K562 (cell line): ENCODE measurements at regions not wholly inside any gene's neighbourhood (a gene's known extent, or its start where the extent isn't known, plus 50 kb on each side); places are given as distances from the start of the nearest gene placed in this dataset.

Source experiments
- ATAC-seq: fragments of 200-7000 bp; cut with Tn5 transposase; 3 replicates; pipeline ENCODE4 v1.9.1; 2020; ENCODE audit warnings: moderate library complexity
- BruUV-seq: library from RNA; stranded (reverse); fragments of 400-500 nt; replicated peaks from 2 replicates; lab custom pipeline; 2021; lab: Mats Ljungman, UMichigan
- CTCF ChIA-PET: fragments of 300-600 bp; formaldehyde crosslinking; extraction: SDS; loops from one replicate; lab custom pipeline; 2021; ENCODE audit warnings: low intra/inter-chr PET ratio; lab: Yijun Ruan, JAX
- POLR2A ChIA-PET: fragments of 300-600, 350-650 bp; sonication (Branson Sonifier 250); formaldehyde crosslinking; extraction: SDS; loops from one replicate; lab custom pipeline; 2021; ENCODE audit warnings: antibody characterized with exemption, inconsistent platforms; lab: Yijun Ruan, JAX
- DNase-seq, 4 experiments: peaks; one replicate each; pipeline versions ENCODE4 v3.0.0 to v3.0.0-alpha.2; 2011 to 2018; ENCODE audit warnings: low spot score in 3 of 4, mixed read lengths in 3 of 4; ENCODE audit errors: extremely low read depth in 1 of 4
- FAIRE-seq: peaks from 2 replicates; lab custom pipeline; 2011; peaks lifted over from hg19 to GRCh38; lab: Jason Lieb, UNC
- H2AFZ ChIP-seq: 2 replicates; pipeline ENCODE4 v1.6.0; 2011; ENCODE audit warnings: low read depth, low read length, control low read depth, inconsistent platforms
- H3K27ac ChIP-seq: fragments of 200-600 bp; 3 replicates; pipeline ENCODE4 v1.8.0; 2011; ENCODE audit warnings: low read depth, mild to moderate bottlenecking, control low read depth, inconsistent platforms, low read length, moderate library complexity, mixed read lengths; ENCODE audit errors: extremely low read depth
- H3K27me3 ChIP-seq, 2 experiments: fragments of 300-600 bp in 1 of 2; 2 replicates in 1 of 2; 3 replicates in 1 of 2; pipeline versions ENCODE4 v1.6.0 to v1.8.0; 2011; ENCODE audit warnings: inconsistent platforms in 2 of 2, low read length in 2 of 2, mild to moderate bottlenecking in 1 of 2, mixed read lengths in 1 of 2, moderate library complexity in 1 of 2; ENCODE audit not compliant: control insufficient read depth in 2 of 2, insufficient read depth in 2 of 2
- H3K36me3 ChIP-seq: fragments of 300-600 bp; 3 replicates; pipeline ENCODE4 v1.8.0; 2011; ENCODE audit warnings: mild to moderate bottlenecking, low read length, inconsistent platforms; ENCODE audit not compliant: control insufficient read depth, insufficient read depth
- H3K4me1 ChIP-seq, 2 experiments: fragments of 200-600 bp in 1 of 2; replicated peaks in 1 of 2; 2 replicates in 1 of 2; 3 replicates in 1 of 2; pipeline versions ENCODE4 v1.5.1 to v1.8.0; 2011; ENCODE audit warnings: inconsistent platforms in 2 of 2, low read length in 2 of 2, mild to moderate bottlenecking in 1 of 2, mixed read lengths in 1 of 2, moderate library complexity in 1 of 2; ENCODE audit not compliant: control insufficient read depth in 2 of 2, insufficient read depth in 2 of 2
- H3K4me2 ChIP-seq: 2 replicates; pipeline ENCODE4 v1.6.1; 2011; ENCODE audit warnings: low read length, control low read depth, inconsistent platforms, mixed read lengths; ENCODE audit not compliant: insufficient read depth
- H3K4me3 ChIP-seq: fragments of 200-600 bp; sonication (generic), shearing (Covaris generic); 2 replicates; pipeline ENCODE4 v1.5.1; 2016; ENCODE audit warnings: control low read depth, inconsistent platforms
- H3K79me2 ChIP-seq: fragments of 200-600 bp; 3 replicates; pipeline ENCODE4 v1.8.0; 2011; ENCODE audit warnings: low read length, inconsistent platforms; ENCODE audit not compliant: control insufficient read depth, insufficient read depth
- H3K9ac ChIP-seq, 2 experiments: 2 replicates each; pipeline versions ENCODE4 v1.6.0 to v1.6.1; 2011; ENCODE audit warnings: low read depth in 2 of 2, low read length in 2 of 2, control low read depth in 1 of 2, inconsistent platforms in 1 of 2, mild to moderate bottlenecking in 1 of 2, mixed read lengths in 1 of 2; ENCODE audit not compliant: insufficient read depth in 1 of 2
- H3K9me1 ChIP-seq: one replicate; pipeline ENCODE4 v1.6.0; 2011; ENCODE audit warnings: inconsistent platforms, mild to moderate bottlenecking, low read length, moderate library complexity; ENCODE audit not compliant: control insufficient read depth, insufficient read depth
- H3K9me3 ChIP-seq: replicated peaks from 2 replicates; pipeline ENCODE4 v1.5.1; 2011; ENCODE audit warnings: low read depth, low read length, inconsistent platforms; ENCODE audit not compliant: control insufficient read depth, insufficient read depth
- H4K20me1 ChIP-seq: replicated peaks from 2 replicates; pipeline ENCODE4 v1.6.1; 2011; ENCODE audit warnings: low read length, inconsistent platforms, mixed read lengths; ENCODE audit not compliant: control insufficient read depth, insufficient read depth
- BCOR ChIP-seq: fragments of 450-650 bp; IDR thresholded peaks from 2 replicates; pipeline ENCODE4 v1.6.1; 2016
- CBFA2T3 ChIP-seq: fragments of 450-650 bp; IDR thresholded peaks from 2 replicates; pipeline ENCODE4 v1.6.1; 2017
- DEAF1 ChIP-seq: fragments of 450-650 bp; formaldehyde crosslinking; IDR thresholded peaks from 2 replicates; pipeline ENCODE4 v1.4.0; 2020; ENCODE audit warnings: mild to moderate bottlenecking, moderate library complexity
- ESRRA ChIP-seq: fragments of 450-650 bp; IDR thresholded peaks from 2 replicates; pipeline ENCODE4 v1.6.1; 2014; ENCODE audit warnings: low read depth, mild to moderate bottlenecking, moderate library complexity, borderline replicate concordance
- EWSR1 ChIP-seq: fragments of 450-650 bp; IDR thresholded peaks from 2 replicates; pipeline ENCODE4 v1.6.1; 2018; ENCODE audit warnings: borderline replicate concordance, mild to moderate bottlenecking, low read depth, moderate library complexity; ENCODE audit not compliant: partially characterized antibody
- GATA2 ChIP-seq: sonication (generic); formaldehyde crosslinking; IDR thresholded peaks from 2 replicates; pipeline ENCODE4 v1.4.0; 2020; ENCODE audit warnings: mild to moderate bottlenecking, missing genetic modification reagents
- ILF3 ChIP-seq: fragments of 450-650 bp; IDR thresholded peaks from 2 replicates; pipeline ENCODE4 v1.6.1; 2018; ENCODE audit warnings: antibody characterized with exemption, mild to moderate bottlenecking, moderate library complexity, borderline replicate concordance
- MEF2D ChIP-seq: conservative IDR thresholded peaks from 2 replicates; pipeline ENCODE4 v1.6.1; 2016; ENCODE audit warnings: low read depth, missing genetic modification characterization, missing compliant biosample characterization
- MXD1 ChIP-seq: fragments of 250-450 bp; sonication (Bioruptor Pico); IDR thresholded peaks from 2 replicates; pipeline ENCODE4 v1.8.0; 2021; ENCODE audit warnings: borderline replicate concordance, mild to moderate bottlenecking, moderate library complexity; ENCODE audit not compliant: poor library complexity, severe bottlenecking
- NELFE ChIP-seq: IDR thresholded peaks from 2 replicates; pipeline ENCODE4 v1.6.1; 2011; ENCODE audit warnings: mild to moderate bottlenecking; ENCODE audit not compliant: insufficient read depth, insufficient read length
- PREB ChIP-seq: sonication (generic); formaldehyde crosslinking; IDR thresholded peaks from 2 replicates; pipeline ENCODE4 v1.8.1; 2023; ENCODE audit warnings: mild to moderate bottlenecking, missing genetic modification reagents
- RB1 ChIP-seq: fragments of 450-650 bp; IDR thresholded peaks from 2 replicates; pipeline ENCODE4 v1.6.1; 2017; ENCODE audit warnings: low read depth, mild to moderate bottlenecking
- RFX5 ChIP-seq: IDR thresholded peaks from 2 replicates; pipeline ENCODE4 v1.6.1; 2011; ENCODE audit warnings: low read depth, mild to moderate bottlenecking, improper control_type of control experiment, low read length
- SPI1 ChIP-seq: IDR thresholded peaks from 2 replicates; pipeline ENCODE4 v1.6.1; 2011; ENCODE audit warnings: low read depth, low read length, control low read depth, borderline replicate concordance
- SRSF1 ChIP-seq: fragments of 200-400 bp; formaldehyde crosslinking; IDR thresholded peaks from 2 replicates; pipeline ENCODE4 v1.6.1; 2017; ENCODE audit warnings: mild to moderate bottlenecking, low read depth, low read length, moderate library complexity
- TEAD1 ChIP-seq, 2 experiments: fragments of 450-650 bp in 1 of 2; sonication (generic) in 1 of 2; formaldehyde crosslinking; IDR thresholded peaks; 2 replicates each; pipeline versions ENCODE4 v1.4.0 to v1.8.0; 2020 to 2022; ENCODE audit warnings: mild to moderate bottlenecking in 2 of 2, missing genetic modification reagents in 1 of 2
- TFAP4 ChIP-seq: sonication (generic); formaldehyde crosslinking; IDR thresholded peaks from 2 replicates; pipeline ENCODE4 v1.8.0; 2022; ENCODE audit warnings: missing genetic modification reagents, mild to moderate bottlenecking, moderate library complexity, borderline replicate concordance
- ZNF146 ChIP-seq: IDR thresholded peaks from one replicate; pipeline ENCODE4 v1.6.1; 2018; ENCODE audit warnings: missing compliant biosample characterization; ENCODE audit not compliant: unreplicated experiment
- WGBS: fragments of 100-300 bp; shearing (Covaris generic); methylation state at CpG from one replicate; pipeline ENCODE4 v1.1.6; 2016; ENCODE audit warnings: low coverage, mixed read lengths; ENCODE audit not compliant: insufficient coverage; ENCODE audit errors: missing lambda C conversion rate; 5-methylcytosine and 5-hydroxymethylcytosine counted together
- in situ Hi-C: fragments of 300-500 bp; cut with MboI; formaldehyde crosslinking; loops from 4 replicates; pipeline ENCODE4 v1.15.0; 2018; ENCODE audit warnings: inconsistent platforms, mixed read lengths
- intact Hi-C: fragments of 100-400 bp; cut with micrococcal nuclease; formaldehyde crosslinking; loops from 2 replicates; pipeline ENCODE4 v1.14.2; 2022
- TF ChIP-seq, protein P1 (sequence below), 3 experiments: IDR thresholded peaks in 2 of 3; conservative IDR thresholded peaks in 1 of 3; 2 replicates each; pipeline ENCODE4 v1.5.1; 2011 to 2012; ENCODE audit warnings: low read length in 3 of 3, mild to moderate bottlenecking in 3 of 3, control low read depth in 2 of 3, improper control_type of control experiment in 1 of 3, inconsistent platforms in 1 of 3, low read depth in 1 of 3, mixed read lengths in 1 of 3, moderate library complexity in 1 of 3; ENCODE audit not compliant: insufficient read depth in 2 of 3

GRCh38 chr5:136682986-136683385 is 317.6 kb upstream of the TRPC7 start:
- no peak for TF ChIP-seq CBFA2T3
- TF ChIP-seq, protein P1, sequence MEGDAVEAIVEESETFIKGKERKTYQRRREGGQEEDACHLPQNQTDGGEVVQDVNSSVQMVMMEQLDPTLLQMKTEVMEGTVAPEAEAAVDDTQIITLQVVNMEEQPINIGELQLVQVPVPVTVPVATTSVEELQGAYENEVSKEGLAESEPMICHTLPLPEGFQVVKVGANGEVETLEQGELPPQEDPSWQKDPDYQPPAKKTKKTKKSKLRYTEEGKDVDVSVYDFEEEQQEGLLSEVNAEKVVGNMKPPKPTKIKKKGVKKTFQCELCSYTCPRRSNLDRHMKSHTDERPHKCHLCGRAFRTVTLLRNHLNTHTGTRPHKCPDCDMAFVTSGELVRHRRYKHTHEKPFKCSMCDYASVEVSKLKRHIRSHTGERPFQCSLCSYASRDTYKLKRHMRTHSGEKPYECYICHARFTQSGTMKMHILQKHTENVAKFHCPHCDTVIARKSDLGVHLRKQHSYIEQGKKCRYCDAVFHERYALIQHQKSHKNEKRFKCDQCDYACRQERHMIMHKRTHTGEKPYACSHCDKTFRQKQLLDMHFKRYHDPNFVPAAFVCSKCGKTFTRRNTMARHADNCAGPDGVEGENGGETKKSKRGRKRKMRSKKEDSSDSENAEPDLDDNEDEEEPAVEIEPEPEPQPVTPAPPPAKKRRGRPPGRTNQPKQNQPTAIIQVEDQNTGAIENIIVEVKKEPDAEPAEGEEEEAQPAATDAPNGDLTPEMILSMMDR (IDR thresholded peaks at IDR 0.05 in 2 of 3, conservative IDR thresholded peaks at IDR 0.05 in 1 of 3; ENCODE audit: insufficient read depth in 2 of 3, low read depth in 1 of 3, low read length in 3 of 3), result no peak
- TF ChIP-seq ILF3, result no peak
- no peak for TF ChIP-seq MXD1 (CRISPR knock-in tag)
- TF ChIP-seq RB1, result no peak
- TF ChIP-seq BCOR, result no peak
- no peak for TF ChIP-seq SRSF1
- TF ChIP-seq NELFE, result no peak
- no peak for TF ChIP-seq DEAF1 (CRISPR knock-in tag)
- no peak for TF ChIP-seq MEF2D (tag)
- no peak for TF ChIP-seq ZNF146 (CRISPR knock-in tag)
- no peak for TF ChIP-seq RFX5
- no peak for TF ChIP-seq PREB (CRISPR knock-in tag)
- no peak for TF ChIP-seq EWSR1
- no peak for TF ChIP-seq GATA2 (CRISPR knock-in tag)
- TF ChIP-seq ESRRA, result no peak
- TF ChIP-seq TEAD1 (CRISPR knock-in tag; IDR thresholded peaks at IDR 0.05), result no peak
- no peak for TF ChIP-seq SPI1
- TF ChIP-seq TFAP4, result no peak
- Histone ChIP-seq H3K9me1 (no peaks in the 10 kb centered on the region), H3K9ac (no peak overlapping the region), H3K4me2 (no peak overlapping the region), H3K9me3 (no peaks in the 10 kb centered on the region; the same call in 1 of the 2 replicates), H3K27me3 (no peaks in the 10 kb centered on the region), H3K27ac (no peak overlapping the region), H3K4me3 (no peak overlapping the region), H3K36me3 (no peaks in the 10 kb centered on the region), H4K20me1 (no peaks in the 10 kb centered on the region), H2AFZ (no peak overlapping the region), H3K4me1 (no peaks in the 10 kb centered on the region), H3K79me2 (no peaks in the 10 kb centered on the region)
- DNase-seq (no peak), FAIRE-seq (no peak), ATAC-seq (no peak)
- intact Hi-C loops (no loop called here), in situ Hi-C loops (no loop called here)
- CTCF ChIA-PET, result no interaction called here
- POLR2A ChIA-PET, result no interaction called here
- no TSS peak for BruUV-seq
- whole genome bisulfite sequencing, result 0% methylated on average over 1 of the region's 1 CpG
